Spleen (tissue), 11 donors: ENCODE measurements at regions not wholly inside any gene's neighbourhood (a gene's known extent, or its start where the extent isn't known, plus 50 kb on each side); places are given as distances from the start of the nearest gene placed in this dataset.

ENCODE experiments used
- DNase-seq: peaks from one replicate; pipeline ENCODE4 v3.0.0-alpha.2; 2020
- H3K27ac ChIP-seq, 8 donors: fragments of 200-600 bp; sonication (generic) in 7 of 8; 1 replicate in 4 of 8; 2 replicates in 4 of 8; pipeline versions ENCODE4 v1.5.0 to v1.8.0; 2016 to 2021; ENCODE audit warnings: inconsistent platforms in 4 of 8, mild to moderate bottlenecking in 4 of 8, moderate library complexity in 1 of 8
- H3K27me3 ChIP-seq, 7 donors: fragments of 200-600 bp; sonication (generic) in 6 of 7; replicated peaks in 1 of 7; 1 replicate in 4 of 7; 2 replicates in 3 of 7; pipeline versions ENCODE4 v1.5.0 to v1.8.0; 2016 to 2021; ENCODE audit warnings: inconsistent platforms in 3 of 7, mild to moderate bottlenecking in 1 of 7
- H3K36me3 ChIP-seq, 6 donors: fragments of 200-600 bp; sonication (generic) in 5 of 6; 1 replicate in 4 of 6; 2 replicates in 2 of 6; pipeline versions ENCODE4 v1.5.0 to v1.8.0; 2016 to 2021; ENCODE audit warnings: inconsistent platforms in 2 of 6
- H3K4me1 ChIP-seq, 6 donors: fragments of 200-600 bp; sonication (generic) in 5 of 6; 1 replicate in 3 of 6; 2 replicates in 3 of 6; pipeline versions ENCODE4 v1.5.0 to v1.8.0; 2016 to 2021; ENCODE audit warnings: inconsistent platforms in 3 of 6
- H3K4me3 ChIP-seq, 8 donors: fragments of 200-600 bp; sonication (generic) in 7 of 8; 1 replicate in 4 of 8; 2 replicates in 4 of 8; pipeline versions ENCODE4 v1.5.0 to v1.8.0; 2016 to 2021; ENCODE audit warnings: inconsistent platforms in 4 of 8, mild to moderate bottlenecking in 4 of 8, moderate library complexity in 2 of 8
- H3K9me3 ChIP-seq, 8 donors: fragments of 200-600 bp; sonication (generic) in 7 of 8; 1 replicate in 4 of 8; 2 replicates in 4 of 8; pipeline versions ENCODE4 v1.5.0 to v1.8.0; 2016 to 2021; ENCODE audit warnings: inconsistent platforms in 4 of 8
- CTCF ChIP-seq, 11 experiments: fragments of 200-600 bp in 7 of 11; fragments of 450-650 bp in 4 of 11; sonication (generic) in 4 of 11; IDR thresholded peaks in 8 of 11; conservative IDR thresholded peaks in 3 of 11; 1 replicate in 7 of 11; 2 replicates in 4 of 11; pipeline versions ENCODE4 v1.4.0 to v1.8.0; 2016 to 2021; ENCODE audit warnings: antibody characterized with exemption in 11 of 11, inconsistent platforms in 4 of 11, mild to moderate bottlenecking in 1 of 11
- POLR2A ChIP-seq, 3 donors: fragments of 450-650 bp; IDR thresholded peaks; one replicate each; pipeline ENCODE4 v1.5.1; 2017; ENCODE audit warnings: antibody characterized with exemption in 3 of 3, mild to moderate bottlenecking in 1 of 3
- POLR2AphosphoS5 ChIP-seq, 3 donors: sonication (generic); formaldehyde crosslinking; IDR thresholded peaks; one replicate each; pipeline ENCODE4 v1.5.1; 2017; ENCODE audit warnings: antibody characterized with exemption in 3 of 3
- WGBS, 5 donors: extraction: QIAGEN DNeasy Blood & Tissue Kit in 3 of 5; methylation state at CpG; one replicate each; pipeline versions ENCODE4 v1.1.5 to v1.1.7; 2013 to 2018; 5-methylcytosine and 5-hydroxymethylcytosine counted together
- intact Hi-C: fragments of 100-400 bp; cut with DNase I; formaldehyde crosslinking; loops from one replicate; pipeline ENCODE4 v1.15.0; 2023; ENCODE audit warnings: low total_unique reads
- donor health status: healthy with polysubstance abuse.
- donor health status: DM: no; HTN: no; CAD: no; lungs with moderate emphysema.
- donor health status: DM: no; HTN: no; CAD: no.
- donor health status: Bipolar disorder and iron deficiency.
- donor health status: healthy.
- donor health status: DM: no; HTN: no; CAD: no.
- donor health status: DM: yes; HTN: yes; CAD: no.

- TF ChIP-seq POLR2A (IDR thresholded peaks at IDR 0.05) (no peak), CTCF (IDR thresholded peaks at IDR 0.05 in 8 of 11, conservative IDR thresholded peaks at IDR 0.05 in 3 of 11) (no peak), POLR2AphosphoS5 (IDR thresholded peaks at IDR 0.05) (no peak)
- Histone ChIP-seq H3K27me3 (no peaks in the 10 kb centered on the region), H3K4me3 (no peak overlapping the region), H3K36me3 (no peaks in the 10 kb centered on the region), H3K4me1 (no peaks in the 10 kb centered on the region), H3K9me3 (no peaks in the 10 kb centered on the region), H3K27ac (no peak overlapping the region)
- no peak for DNase-seq
- intact Hi-C loops: no loop called here
Observed at GRCh38 chr3:87422333-87422732, 145.9 kb upstream of the POU1F1 start.

GRCh38 chr3:87420171-87420570, 143.8 kb upstream of the POU1F1 start:
- DNase-seq: no peak
- H3K36me3 ChIP-seq: no peaks in the 10 kb centered on the region
- intact Hi-C loops: no loop called here
- H3K27me3 ChIP-seq: no peaks in the 10 kb centered on the region
- TF ChIP-seq POLR2AphosphoS5 (IDR thresholded peaks at IDR 0.05) (no peak), POLR2A (IDR thresholded peaks at IDR 0.05) (no peak), CTCF (IDR thresholded peaks at IDR 0.05 in 8 of 11, conservative IDR thresholded peaks at IDR 0.05 in 3 of 11) (no peak)
- H3K27ac ChIP-seq: no peak overlapping the region
- no peaks in the 10 kb centered on the region for H3K9me3 ChIP-seq
- no peaks in the 10 kb centered on the region for H3K4me1 ChIP-seq
- H3K4me3 ChIP-seq: no peak overlapping the region

DNA sequence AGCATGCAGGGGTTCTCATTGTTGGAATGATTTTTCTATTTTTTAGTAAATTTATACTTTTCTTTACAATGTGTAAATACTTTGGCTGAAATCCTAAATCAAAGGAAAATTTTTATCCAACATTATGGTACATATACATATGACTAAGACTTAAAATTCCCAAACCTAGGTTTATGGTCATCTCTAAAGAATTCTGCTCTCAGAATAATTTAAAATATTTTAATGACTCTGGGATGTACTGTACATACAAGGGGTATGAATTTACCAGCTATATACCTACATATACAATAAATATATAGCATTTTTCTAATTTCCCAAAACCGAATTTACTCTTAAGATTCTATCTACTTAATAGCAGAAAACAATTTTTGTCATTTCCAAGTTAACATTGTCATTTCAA, 137.9 kb upstream of the POU1F1 start:
- H3K4me1 ChIP-seq: no peaks in the 10 kb centered on the region
- no peaks in the 10 kb centered on the region for H3K9me3 ChIP-seq
- H3K36me3 ChIP-seq: no peaks in the 10 kb centered on the region
- no peaks in the 10 kb centered on the region for H3K27me3 ChIP-seq
- DNase-seq: no peak
- intact Hi-C loops: no loop called here
- TF ChIP-seq POLR2A (IDR thresholded peaks at IDR 0.05) (no peak), POLR2AphosphoS5 (IDR thresholded peaks at IDR 0.05) (no peak), CTCF (IDR thresholded peaks at IDR 0.05 in 8 of 11, conservative IDR thresholded peaks at IDR 0.05 in 3 of 11) (no peak)
- H3K4me3 ChIP-seq: no peak overlapping the region
- WGBS, 5 donors: 40 to 72% (median 48%) methylated on average over 1 of the region's 1 CpG
- no peak overlapping the region for H3K27ac ChIP-seq

- DNase-seq: no peak
- H3K4me1 ChIP-seq: no peaks in the 10 kb centered on the region
Observed at GRCh38 chr3:87413814-87414213, 137.4 kb upstream of the POU1F1 start.

More at GRCh38 chr3:87413814-87414213, 137.4 kb upstream of the POU1F1 start:
- no peaks in the 10 kb centered on the region for H3K36me3 ChIP-seq
- intact Hi-C loops: no loop called here
- no peak for TF ChIP-seq CTCF (IDR thresholded peaks at IDR 0.05 in 8 of 11, conservative IDR thresholded peaks at IDR 0.05 in 3 of 11)
- no peak for TF ChIP-seq POLR2AphosphoS5 (IDR thresholded peaks at IDR 0.05)
- TF ChIP-seq POLR2A (IDR thresholded peaks at IDR 0.05): no peak
- 42 to 63% (median 49%) methylated on average over 3 of the region's 3 CpGs for WGBS, 5 donors
- H3K27me3 ChIP-seq: no peaks in the 10 kb centered on the region
- no peak overlapping the region for H3K4me3 ChIP-seq
- no peaks in the 10 kb centered on the region for H3K9me3 ChIP-seq
- H3K27ac ChIP-seq: no peak overlapping the region
